GM12873 (cell line): ENCODE measurements at regions not wholly inside any gene's neighbourhood (a gene's known extent, or its start where the extent isn't known, plus 50 kb on each side); places are given as distances from the start of the nearest gene placed in this dataset.

Experiments
- CTCF ChIP-seq: IDR thresholded peaks from 2 replicates; pipeline ENCODE4 v1.5.1; 2012; ENCODE audit warnings: low read depth, mild to moderate bottlenecking, moderate library complexity, low read length, control low read depth; ENCODE audit not compliant: insufficient read depth; ENCODE audit errors: missing control alignments

- no peak for TF ChIP-seq CTCF
These were observed 712.5 kb downstream of the DIAPH3 start for GRCh38 chr13:59451236-59451635.

- TF ChIP-seq CTCF: no peak
These were observed 711.4 kb downstream of the DIAPH3 start for GRCh38 chr13:59452189-59452890.

GRCh38 chr13:59458908-59459579 is 704.7 kb downstream of the DIAPH3 start:
- no peak for TF ChIP-seq CTCF

GRCh38 chr13:59459972-59460371 is 703.8 kb downstream of the DIAPH3 start:
- TF ChIP-seq CTCF: no peak

GRCh38 chr13:59461411-59461810 is 702.3 kb downstream of the DIAPH3 start:
- no peak for TF ChIP-seq CTCF

GRCh38 chr13:59463023-59463422 is 700.7 kb downstream of the DIAPH3 start:
- no peak for TF ChIP-seq CTCF

GRCh38 chr13:59464926-59465325 is 698.8 kb downstream of the DIAPH3 start:
- no peak for TF ChIP-seq CTCF
